PC-3 (cell line): ENCODE measurements at regions not wholly inside any gene's neighbourhood (a gene's known extent, or its start where the extent isn't known, plus 50 kb on each side); places are given as distances from the start of the nearest gene placed in this dataset.

ENCODE experiments used
- ATAC-seq: fragments of 200-7000 bp; cut with Tn5 transposase; 2 replicates; pipeline ENCODE4 v1.9.1; 2020; ENCODE audit warnings: mild to moderate bottlenecking, moderate library complexity
- BruUV-seq: library from RNA; stranded (reverse); fragments of 400-500 nt; replicated peaks from 2 replicates; lab custom pipeline; 2021; lab: Mats Ljungman, UMichigan
- CTCF ChIA-PET: fragments of 300-600 bp; sonication (Branson Sonifier 250); formaldehyde crosslinking; loops from one replicate; lab custom pipeline; 2022; ENCODE audit warnings: antibody characterized with exemption; lab: Charles Lee
- POLR2A ChIA-PET: fragments of 300-600 bp; sonication (Branson Sonifier 250); formaldehyde crosslinking; loops from one replicate; lab custom pipeline; 2022; ENCODE audit warnings: antibody characterized with exemption; ENCODE audit not compliant: unreplicated experiment; lab: Charles Lee
- DNase-seq: peaks from one replicate; pipeline ENCODE4 v3.0.0-alpha.2; 2015
- H2AFZ ChIP-seq: fragments of 300-600 bp; sonication (generic); 2 replicates; pipeline ENCODE4 v1.6.0; 2016; ENCODE audit warnings: antibody characterized with exemption, low read length
- H3F3A ChIP-seq: fragments of 300-600 bp; sonication (generic); one replicate; pipeline ENCODE4 v1.6.0; 2017; ENCODE audit warnings: antibody characterized with exemption, low read length, control low read depth, mild to moderate bottlenecking; ENCODE audit not compliant: unreplicated experiment
- H3K27ac ChIP-seq: fragments of 300-600 bp; sonication (generic); 2 replicates; pipeline ENCODE4 v1.5.1; 2016; ENCODE audit warnings: mild to moderate bottlenecking, low read length
- H3K27me3 ChIP-seq: fragments of 300-600 bp; sonication (generic); 2 replicates; pipeline ENCODE4 v1.6.1; 2016; ENCODE audit warnings: low read length, mixed read lengths
- H3K36me3 ChIP-seq: fragments of 300-600 bp; sonication (generic); 2 replicates; pipeline ENCODE4 v1.6.1; 2016; ENCODE audit warnings: low read depth, mixed run types, low read length, mixed read lengths
- H3K4me1 ChIP-seq: fragments of 300-600 bp; sonication (generic); 2 replicates; pipeline ENCODE4 v1.5.1; 2016; ENCODE audit warnings: low read length; ENCODE audit not compliant: insufficient read depth
- H3K4me2 ChIP-seq: fragments of 300-600 bp; sonication (generic); 2 replicates; pipeline ENCODE4 v1.6.0; 2016; ENCODE audit warnings: low read length
- H3K4me3 ChIP-seq: fragments of 300-600 bp; sonication (generic); 2 replicates; pipeline ENCODE4 v1.5.1; 2016; ENCODE audit warnings: mild to moderate bottlenecking, low read length, mixed read lengths
- H3K79me2 ChIP-seq: fragments of 300-600 bp; sonication (generic); 2 replicates; pipeline ENCODE4 v1.6.1; 2017; ENCODE audit warnings: low read length, mixed read lengths
- H3K9ac ChIP-seq: fragments of 300-600 bp; sonication (generic); 2 replicates; pipeline ENCODE4 v1.6.0; 2016; ENCODE audit warnings: mild to moderate bottlenecking, low read length
- H3K9me2 ChIP-seq: fragments of 300-600 bp; sonication (generic); replicated peaks from 2 replicates; pipeline ENCODE4 v1.6.1; 2016; ENCODE audit warnings: mixed run types, low read length, mixed read lengths
- H3K9me3 ChIP-seq: fragments of 300-600 bp; sonication (generic); 2 replicates; pipeline ENCODE4 v1.6.1; 2016; ENCODE audit warnings: low read length, mixed read lengths
- H4K20me1 ChIP-seq: fragments of 300-600 bp; sonication (generic); 2 replicates; pipeline ENCODE4 v1.6.1; 2016; ENCODE audit warnings: low read length, mixed read lengths
- EZH2 ChIP-seq: fragments of 300-600 bp; sonication (generic); IDR thresholded peaks from one replicate; pipeline ENCODE4 v1.6.1; 2017; ENCODE audit warnings: antibody characterized with exemption, mild to moderate bottlenecking, low read length; ENCODE audit not compliant: unreplicated experiment
- EZH2phosphoT487 ChIP-seq: fragments of 300-600 bp; sonication (generic); IDR thresholded peaks from 2 replicates; pipeline ENCODE4 v1.6.1; 2018; ENCODE audit warnings: mild to moderate bottlenecking, antibody characterized with exemption, low read length, borderline replicate concordance
- intact Hi-C: fragments of 100-400 bp; cut with micrococcal nuclease; formaldehyde crosslinking; loops from 2 replicates; pipeline ENCODE4 v1.9.0; 2023
- TF ChIP-seq, protein P1 (sequence below): fragments of 300-600 bp; sonication (generic); conservative IDR thresholded peaks from 2 replicates; pipeline ENCODE4 v1.5.1; 2017; ENCODE audit warnings: antibody characterized with exemption, low read depth, mild to moderate bottlenecking, low read length

DNA sequence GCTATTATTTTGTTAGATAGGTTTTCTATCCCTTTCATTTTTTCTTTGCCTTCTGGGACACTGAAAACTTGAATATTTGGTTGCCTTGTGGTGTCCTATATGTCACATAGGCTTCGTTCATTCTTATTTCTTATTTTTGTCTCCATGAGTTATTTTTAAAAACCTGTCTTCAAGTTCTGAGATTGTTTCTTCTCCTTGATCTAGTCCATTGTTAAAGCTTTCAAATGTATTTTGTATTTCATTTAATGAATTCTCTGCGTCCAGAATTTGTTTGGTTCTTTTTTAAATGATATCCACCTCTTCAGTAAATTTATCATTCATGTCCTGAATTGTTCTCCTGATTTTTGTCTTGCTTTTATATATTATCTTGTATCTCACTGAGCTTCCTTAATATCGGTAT, 243.2 kb upstream of the BMP2 start:
- H3K4me1 ChIP-seq: peaks cover 10% of the 10 kb centered on the region
- no peak for DNase-seq
- intact Hi-C loops: no loop called here
- H3K27me3 ChIP-seq: no peaks in the 10 kb centered on the region
- no peak overlapping the region for H2AFZ ChIP-seq
- peaks cover 19% of the 10 kb centered on the region; the same call in 1 of the 2 replicates for H3K9me3 ChIP-seq
- no TSS peak for BruUV-seq
- H4K20me1 ChIP-seq: no peaks in the 10 kb centered on the region
- H3K4me2 ChIP-seq: no peak overlapping the region
- no peak for ATAC-seq
- no peak overlapping the region for H3K4me3 ChIP-seq
- H3K27ac ChIP-seq: no peak overlapping the region
- peaks cover 3% of the 10 kb centered on the region; the same call in 1 of the 2 replicates for H3K36me3 ChIP-seq
- no peaks in the 10 kb centered on the region for H3F3A ChIP-seq
- TF ChIP-seq, protein P1, sequence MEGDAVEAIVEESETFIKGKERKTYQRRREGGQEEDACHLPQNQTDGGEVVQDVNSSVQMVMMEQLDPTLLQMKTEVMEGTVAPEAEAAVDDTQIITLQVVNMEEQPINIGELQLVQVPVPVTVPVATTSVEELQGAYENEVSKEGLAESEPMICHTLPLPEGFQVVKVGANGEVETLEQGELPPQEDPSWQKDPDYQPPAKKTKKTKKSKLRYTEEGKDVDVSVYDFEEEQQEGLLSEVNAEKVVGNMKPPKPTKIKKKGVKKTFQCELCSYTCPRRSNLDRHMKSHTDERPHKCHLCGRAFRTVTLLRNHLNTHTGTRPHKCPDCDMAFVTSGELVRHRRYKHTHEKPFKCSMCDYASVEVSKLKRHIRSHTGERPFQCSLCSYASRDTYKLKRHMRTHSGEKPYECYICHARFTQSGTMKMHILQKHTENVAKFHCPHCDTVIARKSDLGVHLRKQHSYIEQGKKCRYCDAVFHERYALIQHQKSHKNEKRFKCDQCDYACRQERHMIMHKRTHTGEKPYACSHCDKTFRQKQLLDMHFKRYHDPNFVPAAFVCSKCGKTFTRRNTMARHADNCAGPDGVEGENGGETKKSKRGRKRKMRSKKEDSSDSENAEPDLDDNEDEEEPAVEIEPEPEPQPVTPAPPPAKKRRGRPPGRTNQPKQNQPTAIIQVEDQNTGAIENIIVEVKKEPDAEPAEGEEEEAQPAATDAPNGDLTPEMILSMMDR: no peak
- no peaks in the 10 kb centered on the region for H3K79me2 ChIP-seq
- CTCF ChIA-PET: no interaction called here
- POLR2A ChIA-PET: no interaction called here
- H3K9ac ChIP-seq: no peak overlapping the region
- no peaks in the 10 kb centered on the region for H3K9me2 ChIP-seq

DNA sequence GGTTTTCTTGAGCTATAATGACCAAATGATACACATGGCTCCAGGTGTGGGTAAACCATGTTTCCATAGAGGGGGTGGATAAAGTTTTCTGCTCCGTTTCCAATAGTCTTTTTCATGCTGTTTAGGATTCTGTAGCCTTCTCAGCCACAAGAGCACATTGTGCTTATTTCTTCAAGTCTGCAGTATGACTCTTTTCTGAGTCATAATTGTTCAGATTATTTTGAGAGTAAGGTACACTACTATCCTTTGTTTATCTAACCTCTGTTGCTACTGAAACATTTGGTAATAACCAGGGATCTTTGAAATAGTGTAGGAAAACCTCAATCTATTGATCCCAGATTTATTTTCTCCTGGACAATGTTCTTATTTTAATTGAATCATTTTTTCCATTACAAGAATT, 247.9 kb upstream of the BMP2 start:
- intact Hi-C loops: no loop called here

DNA sequence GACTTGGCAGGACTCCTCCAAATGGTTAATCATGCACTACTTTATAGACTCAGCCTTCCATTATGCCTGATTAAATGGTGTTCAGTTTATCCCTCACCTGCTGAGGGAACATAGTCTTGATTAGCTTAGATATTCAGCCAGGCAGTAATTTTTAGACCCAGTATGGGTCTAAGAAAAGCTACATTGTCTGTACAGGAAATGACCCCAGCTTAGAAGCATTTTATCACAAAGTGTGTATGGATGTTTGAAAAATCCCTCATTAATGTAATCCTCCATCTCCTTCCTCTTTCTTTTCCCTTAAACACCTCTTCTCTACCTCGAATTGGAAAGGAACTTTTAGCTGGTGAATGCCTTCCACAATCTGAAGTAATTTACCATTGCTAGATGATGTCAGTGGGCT, 252.2 kb upstream of the BMP2 start:
- Histone ChIP-seq H3F3A (no peaks in the 10 kb centered on the region), H3K4me3 (no peak overlapping the region), H2AFZ (no peak overlapping the region), H4K20me1 (no peaks in the 10 kb centered on the region), H3K27me3 (no peaks in the 10 kb centered on the region), H3K9ac (no peak overlapping the region), H3K36me3 (no peaks in the 10 kb centered on the region), H3K9me3 (no peaks in the 10 kb centered on the region), H3K4me1 (peaks cover 14% of the 10 kb centered on the region), H3K27ac (no peak overlapping the region), H3K4me2 (no peak overlapping the region), H3K79me2 (no peaks in the 10 kb centered on the region), H3K9me2 (no peaks in the 10 kb centered on the region)
- POLR2A ChIA-PET: no interaction called here
- no peak for ATAC-seq
- intact Hi-C loops: no loop called here
- no TSS peak for BruUV-seq
- DNase-seq: no peak
- CTCF ChIA-PET: no interaction called here
- TF ChIP-seq, protein P1: no peak
- no peak for TF ChIP-seq EZH2phosphoT487
- no peak for TF ChIP-seq EZH2

More for the DNA sequence above, 247.9 kb upstream of the BMP2 start:
- ChIA-PET POLR2A (no interaction called here), CTCF (no interaction called here)
- Histone ChIP-seq H3K9me3 (peaks cover 16% of the 10 kb centered on the region; the same call in 1 of the 2 replicates), H3K4me3 (0 out of 2 replicates have a peak overlapping the region, but pooled peaks have one; percentile 13), H3K4me2 (peak overlapping the region; percentile 66), H3K9me2 (no peaks in the 10 kb centered on the region), H3K27me3 (no peaks in the 10 kb centered on the region), H3K79me2 (no peaks in the 10 kb centered on the region), H3K9ac (no peak overlapping the region; the same call in 1 of the 2 replicates), H3K27ac (peak overlapping the region; percentile 72), H3F3A (no peaks in the 10 kb centered on the region), H2AFZ (peak overlapping the region; percentile 42; the same call in 1 of the 2 replicates), H4K20me1 (no peaks in the 10 kb centered on the region), H3K4me1 (peaks cover 17% of the 10 kb centered on the region), H3K36me3 (peaks cover 3% of the 10 kb centered on the region; the same call in 1 of the 2 replicates)
- TF ChIP-seq EZH2phosphoT487: no peak
- no peak for TF ChIP-seq EZH2
- TF ChIP-seq, protein P1: no peak
- DNase-seq (peak; percentile 90), ATAC-seq (peak; percentile 84)
- no TSS peak for BruUV-seq
